A172 (cell line): ENCODE measurements at regions not wholly inside any gene's neighbourhood (a gene's known extent, or its start where the extent isn't known, plus 50 kb on each side); places are given as distances from the start of the nearest gene placed in this dataset.
A peak's percentile ranks its signal among the peaks of the same experiment; 100 is the strongest.
"Not testable (repeated sequence)": the region's sequence is repeated elsewhere in the genome, so short reads cannot be mapped to it uniquely, and the experiment has no call there.

Experiments used
- DNase-seq: peaks from one replicate; pipeline ENCODE4 v3.0.0-alpha.2; 2015; ENCODE audit warnings: low spot score

DNA sequence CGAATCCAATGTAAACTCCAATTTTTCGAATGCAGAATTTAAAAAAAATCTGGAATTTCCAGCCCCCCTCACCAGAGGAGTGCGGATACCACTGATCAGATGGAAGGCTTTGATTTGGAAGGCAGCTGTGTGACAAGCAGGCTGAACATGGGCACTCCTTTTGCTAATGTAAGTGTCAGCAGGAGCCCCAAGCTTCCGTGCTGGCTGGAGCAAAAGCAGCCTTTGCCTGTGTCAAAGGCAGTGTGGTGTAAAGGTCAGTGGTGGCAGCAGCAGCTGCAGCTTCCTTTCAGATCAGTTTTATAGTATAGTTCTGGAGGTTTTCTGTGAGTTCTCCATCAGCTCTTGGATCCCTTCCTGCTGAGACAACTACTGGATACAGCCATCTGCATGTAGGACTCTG is 259.9 kb downstream of the CTH start:
- no peak for DNase-seq

DNA sequence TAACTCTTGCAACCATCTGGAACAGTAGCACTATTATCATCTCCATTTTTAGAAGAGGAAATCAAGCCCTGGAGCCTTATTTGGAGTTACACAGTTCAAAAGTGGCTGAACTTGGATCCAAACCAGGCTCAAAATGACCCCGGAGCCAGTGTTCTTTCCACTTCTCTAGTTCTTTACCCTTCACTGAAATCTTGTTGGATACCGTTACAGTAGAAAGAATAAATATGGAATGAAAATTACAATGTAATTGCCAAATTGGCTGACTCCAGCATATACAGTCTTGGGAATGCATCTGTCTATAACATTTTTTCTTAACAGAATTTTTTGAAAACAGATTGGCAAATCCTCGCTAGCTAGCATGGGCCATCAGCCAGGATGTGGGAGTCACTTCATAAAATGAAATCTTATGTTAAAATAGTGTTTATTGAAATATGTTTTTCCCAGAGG is 261.4 kb downstream of the CTH start:
- DNase-seq = no peak

DNA sequence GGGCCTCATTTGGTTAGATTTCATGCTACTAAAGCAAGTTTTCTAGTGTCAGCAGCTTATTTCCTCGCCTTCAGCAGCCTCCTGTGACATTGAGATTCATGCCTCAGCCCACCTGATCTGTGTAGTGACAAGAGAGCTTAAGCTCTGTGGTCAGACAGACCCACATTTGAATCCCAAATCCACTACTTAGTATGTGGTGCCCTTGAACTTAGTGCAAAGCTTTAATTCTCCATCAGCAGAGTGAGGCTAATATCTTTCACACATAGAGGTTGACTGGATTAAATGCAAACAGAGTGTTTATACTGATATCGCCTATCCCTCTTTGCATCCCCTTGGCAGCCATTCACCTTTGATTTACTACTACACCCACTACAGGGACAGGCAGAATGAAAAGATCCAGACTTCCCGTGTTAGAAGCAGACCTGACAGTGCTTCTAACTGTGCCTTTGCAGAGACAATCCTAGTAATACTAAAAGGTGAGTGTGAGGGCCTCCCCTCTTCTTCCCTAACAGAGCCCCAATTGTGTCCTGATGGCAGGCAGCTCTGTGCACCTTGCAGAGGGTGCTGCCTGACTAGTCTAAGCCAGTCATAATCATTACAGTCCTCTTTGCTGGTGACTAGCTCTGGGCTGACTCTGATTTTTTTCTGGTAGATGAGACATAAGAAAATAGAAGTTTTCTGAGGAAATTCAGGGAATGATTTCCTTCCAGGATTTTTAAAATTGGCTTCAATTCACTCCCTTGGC is 264.0 kb downstream of the CTH start:
- DNase-seq = no peak

DNA sequence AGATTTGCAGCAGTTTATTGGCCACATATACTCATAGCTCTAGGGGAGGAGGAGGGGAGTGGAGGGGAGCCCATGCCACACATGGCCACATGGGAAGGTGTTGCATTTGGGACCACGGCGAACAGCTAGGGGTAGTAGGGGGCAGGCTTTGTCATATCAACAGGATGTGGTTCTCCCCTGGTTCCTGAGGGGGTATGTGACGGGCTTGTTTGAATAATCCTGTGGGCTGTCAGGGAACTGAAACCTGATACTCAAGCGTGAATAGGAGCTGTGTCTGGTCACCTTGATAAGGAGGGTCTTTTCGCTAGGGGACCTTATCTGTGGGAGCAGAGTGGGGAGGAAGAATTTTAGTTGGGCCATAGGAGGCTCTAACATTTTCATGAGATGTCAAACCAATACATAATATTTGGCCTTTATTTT is 264.7 kb downstream of the CTH start:
- no peak for DNase-seq

DNA sequence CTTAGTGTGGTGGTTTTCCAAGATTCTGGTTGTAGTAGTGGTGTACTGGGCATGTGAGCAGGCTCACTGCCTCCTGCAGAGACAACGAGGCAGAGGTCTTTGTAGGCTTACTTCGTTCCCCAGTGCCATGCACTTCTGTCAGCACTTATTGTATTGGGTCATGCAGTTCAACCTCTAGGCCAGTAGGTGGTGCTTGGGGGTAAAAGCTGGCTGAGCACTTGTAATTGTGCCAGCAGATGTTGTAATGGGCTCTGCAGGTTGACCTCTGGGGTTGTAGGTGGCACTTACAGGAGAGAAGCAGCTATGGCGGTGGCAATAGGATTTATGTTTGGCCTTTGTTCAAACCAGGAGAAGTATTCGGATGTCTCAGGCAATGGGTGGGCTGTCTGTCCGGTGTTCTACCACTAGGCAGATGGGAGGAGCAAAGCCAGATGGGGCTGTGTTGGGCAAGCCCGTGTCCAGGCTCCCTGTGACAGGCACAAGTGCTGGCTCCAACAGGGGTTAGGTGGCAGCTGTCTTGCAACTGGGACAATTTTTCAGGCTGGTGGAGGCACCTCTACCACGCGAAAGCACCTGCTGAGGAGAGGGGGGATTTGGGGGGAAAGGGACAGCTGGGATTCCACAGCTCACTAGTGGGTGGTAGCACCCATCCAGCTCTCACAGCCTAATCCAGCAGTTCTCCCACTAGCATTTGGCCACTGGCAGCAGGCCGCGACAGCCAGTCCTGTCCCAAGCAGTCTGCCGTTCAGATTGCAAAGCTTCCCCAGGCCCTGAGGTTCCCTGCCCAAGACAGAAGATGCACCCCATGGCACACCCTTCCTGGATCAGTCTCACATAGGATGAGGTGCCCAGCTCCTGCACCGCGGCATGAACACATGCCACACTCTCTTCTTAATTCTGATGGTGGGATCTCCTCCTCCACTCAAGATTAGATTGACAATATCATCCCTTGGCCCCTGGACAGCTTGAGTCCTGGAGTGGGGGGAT is 274.5 kb downstream of the CTH start:
- DNase-seq = peak; percentile 52

DNA sequence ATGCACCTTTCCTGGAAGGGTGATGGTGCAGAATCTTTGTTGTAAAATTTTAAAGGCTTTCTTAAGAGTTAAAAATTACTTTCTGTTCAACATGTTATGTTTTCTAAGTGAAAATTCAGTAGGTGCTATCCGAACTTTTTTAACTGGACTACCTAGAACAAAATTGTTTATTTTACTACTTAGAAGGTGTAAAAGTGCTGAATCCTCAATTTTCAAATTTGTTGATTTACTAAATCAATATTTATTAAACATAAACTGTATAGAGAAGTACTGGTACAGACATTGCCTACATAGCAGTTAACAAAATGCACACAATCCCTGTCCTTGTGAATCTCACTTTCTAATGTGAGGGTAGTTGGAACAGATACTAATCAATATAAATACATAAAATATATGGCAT is 277.5 kb downstream of the CTH start:
- no peak for DNase-seq

DNA sequence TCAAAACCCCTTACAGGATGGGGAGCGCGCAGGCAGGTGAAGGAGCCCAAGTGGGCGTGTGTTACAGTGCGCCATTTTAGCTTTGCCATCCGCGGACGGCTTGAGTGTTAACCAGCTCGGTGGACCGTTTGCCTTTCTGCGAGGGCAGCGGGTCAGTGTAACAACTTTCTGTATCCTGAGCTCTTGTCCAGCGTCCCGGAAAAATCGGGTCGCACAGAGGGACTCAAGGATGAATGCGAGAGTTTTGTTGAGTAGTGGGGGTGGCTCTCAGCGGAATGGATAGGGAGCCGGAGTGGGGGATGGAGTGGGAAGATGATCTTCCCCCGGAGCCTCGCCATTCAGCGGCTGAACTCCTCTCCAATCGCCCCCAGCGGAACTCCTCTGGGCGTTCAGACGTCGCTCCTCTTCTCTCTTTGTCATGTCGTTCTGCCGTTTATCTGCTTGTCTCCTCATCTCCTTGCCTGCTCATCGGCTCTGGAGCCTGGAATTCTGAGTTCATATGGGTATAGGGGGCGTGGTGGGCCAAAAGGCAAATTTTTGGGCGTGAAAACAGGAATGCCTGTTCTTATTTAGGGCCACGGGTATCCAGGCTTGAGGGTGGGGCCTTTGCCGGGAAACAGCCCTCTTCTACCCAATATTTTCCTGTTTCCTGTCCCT is 295.4 kb downstream of the CTH start:
- DNase-seq = no peak

DNA sequence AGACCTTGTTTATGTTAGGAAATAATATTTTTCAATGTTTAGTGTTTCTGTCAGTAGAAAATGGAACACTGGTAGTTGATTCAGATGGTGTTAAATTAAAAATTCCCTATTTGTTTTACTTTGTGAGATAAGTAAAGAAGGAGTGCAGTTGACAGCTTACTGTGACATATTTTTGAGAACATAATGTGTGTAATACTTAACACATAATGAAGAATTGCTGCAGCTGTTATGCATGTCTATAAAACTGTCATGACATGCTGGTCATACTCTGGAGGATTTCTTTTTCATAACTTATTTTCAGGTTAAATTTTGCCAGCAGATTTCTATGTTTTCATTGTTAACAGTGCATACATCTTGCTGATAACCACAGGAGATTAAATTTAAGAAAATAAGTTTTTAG is 296.1 kb downstream of the CTH start:
- DNase-seq = no peak

DNA sequence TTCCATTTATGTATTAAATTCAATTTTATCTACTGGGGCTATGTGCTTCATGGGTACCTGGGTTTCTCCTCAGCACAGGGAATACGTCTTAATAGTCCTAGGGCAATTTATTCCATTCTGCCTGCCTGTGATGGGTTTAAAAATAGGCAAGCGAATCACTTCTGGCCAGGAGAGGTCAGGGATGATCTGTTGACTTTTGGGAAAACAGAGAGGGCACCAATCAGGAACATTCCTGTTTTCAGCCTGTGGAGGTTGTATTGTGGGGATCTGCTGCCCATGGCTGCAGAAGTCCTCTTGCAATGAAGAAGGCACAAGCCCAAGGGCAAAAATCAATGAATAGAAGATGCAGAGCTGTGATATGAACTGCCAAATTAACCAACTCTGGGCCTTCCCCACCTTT is 303.1 kb downstream of the CTH start:
- no peak for DNase-seq

DNA sequence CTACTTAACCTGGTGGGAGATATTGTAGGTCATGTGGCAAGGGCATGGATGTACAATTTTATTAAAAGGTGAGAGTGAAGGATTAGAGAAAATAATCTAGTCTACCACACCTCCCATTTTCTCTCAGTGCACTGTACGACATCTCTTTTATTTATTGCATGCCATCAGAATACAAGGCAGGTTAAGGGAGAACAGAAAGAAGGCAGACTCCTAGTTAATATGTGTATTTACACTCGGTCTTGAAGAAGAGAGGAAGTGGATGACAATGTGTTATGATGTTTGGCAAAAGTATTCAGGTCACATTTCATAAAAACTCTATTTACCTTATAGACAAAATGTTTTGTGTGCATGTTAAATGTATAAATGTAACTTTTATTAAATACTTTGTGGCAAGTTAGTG is 306.1 kb downstream of the CTH start:
- DNase-seq = no peak

DNA sequence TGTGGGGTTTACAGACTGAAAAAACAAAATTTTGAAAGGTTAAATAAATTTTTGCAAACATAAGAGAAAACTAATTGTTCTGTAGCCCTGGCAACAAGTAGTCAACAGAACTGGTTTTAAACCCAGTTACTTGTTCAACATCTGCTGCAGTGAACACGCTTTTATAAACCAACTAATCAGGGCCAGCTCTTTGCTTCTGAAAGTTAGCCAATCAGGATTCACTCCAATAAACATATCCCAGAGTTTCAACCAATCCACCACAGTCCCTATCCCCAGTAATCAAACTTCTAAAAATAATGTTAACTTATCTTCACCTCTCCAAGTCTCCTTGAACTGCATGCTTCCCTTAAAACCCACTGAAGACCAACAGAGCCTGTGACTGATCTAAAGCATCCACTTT is 306.6 kb downstream of the CTH start:
- DNase-seq = no peak

DNA sequence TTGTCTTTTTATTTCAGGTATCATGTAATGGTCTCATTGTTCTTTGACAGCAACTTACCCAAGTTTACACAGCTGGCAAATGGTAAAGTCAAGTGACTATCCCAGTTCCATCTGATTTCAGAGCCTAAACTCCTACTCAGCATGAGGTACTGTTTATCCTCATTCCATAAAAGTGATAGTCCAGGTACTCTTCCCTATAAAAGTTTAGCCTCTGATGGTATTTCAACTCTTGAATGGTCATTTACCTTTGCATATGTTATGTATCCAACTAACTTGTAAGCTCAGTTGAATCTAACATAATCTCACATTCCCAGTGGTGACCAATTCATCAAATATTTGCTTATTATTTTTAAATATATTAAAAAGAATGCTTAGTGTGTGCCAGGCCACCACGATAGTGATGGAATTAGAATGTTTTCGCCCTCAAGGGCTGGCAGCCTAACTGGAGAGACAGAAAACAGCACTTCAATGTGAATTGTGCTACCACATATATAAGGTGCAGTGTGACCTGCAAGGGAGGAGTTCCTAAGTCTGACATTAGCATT is 307.1 kb downstream of the CTH start:
- DNase-seq = no peak

DNA sequence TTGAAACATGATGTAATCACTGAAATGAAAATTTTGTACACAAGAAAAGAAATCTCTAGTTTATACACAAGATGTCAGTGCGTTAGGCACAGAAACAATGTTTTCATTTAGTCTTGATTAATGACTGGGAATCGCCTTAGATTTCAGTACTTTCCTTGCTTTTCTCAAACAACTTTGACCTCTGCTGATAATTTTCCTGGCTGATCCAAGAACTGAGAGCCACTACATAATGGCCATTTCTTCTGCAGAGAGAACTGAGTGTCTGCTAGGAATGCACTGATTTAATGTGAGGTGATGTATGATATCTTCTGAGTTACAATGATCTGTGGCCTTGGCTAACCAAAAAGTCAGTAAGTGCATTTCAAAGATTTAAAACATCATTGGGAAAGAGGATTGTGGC is 308.1 kb downstream of the CTH start:
- DNase-seq = no peak

DNA sequence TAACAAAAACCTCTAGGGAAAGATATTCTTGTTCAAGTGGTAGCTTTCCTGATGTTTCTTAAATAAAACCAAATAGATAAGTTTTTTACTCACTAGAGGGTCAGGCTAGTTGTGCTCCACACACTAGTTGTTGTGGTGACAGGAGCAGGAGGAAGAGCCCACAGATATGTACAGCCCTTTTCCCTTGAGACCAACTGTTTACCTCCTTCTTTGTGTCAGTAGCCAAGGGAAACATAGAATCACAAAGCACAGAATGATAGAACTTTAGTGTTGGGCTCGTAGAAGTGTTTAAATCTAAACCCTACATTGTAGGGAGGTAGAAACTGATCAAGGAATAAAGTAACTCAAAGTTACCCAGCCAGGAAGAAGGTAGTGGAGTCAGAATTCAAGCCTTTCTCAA is 309.0 kb downstream of the CTH start:
- DNase-seq = no peak

DNA sequence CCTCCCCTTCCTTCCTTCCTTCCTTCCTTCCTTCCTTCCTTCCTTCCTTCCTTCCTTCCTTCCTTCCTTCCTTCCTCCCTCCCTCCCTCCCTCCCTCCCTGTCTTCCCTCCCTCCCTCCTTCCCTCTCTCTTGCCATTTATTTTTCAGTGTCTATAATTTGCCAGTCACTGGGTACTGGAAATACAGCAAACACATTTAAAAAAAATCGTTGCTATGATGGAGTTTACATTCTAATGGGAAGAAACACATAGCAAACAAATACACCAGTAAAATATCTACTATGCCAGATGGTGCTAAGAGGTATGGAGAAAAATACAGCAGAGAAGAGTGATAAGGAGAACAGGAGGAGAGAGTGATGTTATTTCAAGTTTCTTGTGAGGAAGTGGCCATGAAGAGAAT is 309.5 kb downstream of the CTH start:
- no peak for DNase-seq

DNA sequence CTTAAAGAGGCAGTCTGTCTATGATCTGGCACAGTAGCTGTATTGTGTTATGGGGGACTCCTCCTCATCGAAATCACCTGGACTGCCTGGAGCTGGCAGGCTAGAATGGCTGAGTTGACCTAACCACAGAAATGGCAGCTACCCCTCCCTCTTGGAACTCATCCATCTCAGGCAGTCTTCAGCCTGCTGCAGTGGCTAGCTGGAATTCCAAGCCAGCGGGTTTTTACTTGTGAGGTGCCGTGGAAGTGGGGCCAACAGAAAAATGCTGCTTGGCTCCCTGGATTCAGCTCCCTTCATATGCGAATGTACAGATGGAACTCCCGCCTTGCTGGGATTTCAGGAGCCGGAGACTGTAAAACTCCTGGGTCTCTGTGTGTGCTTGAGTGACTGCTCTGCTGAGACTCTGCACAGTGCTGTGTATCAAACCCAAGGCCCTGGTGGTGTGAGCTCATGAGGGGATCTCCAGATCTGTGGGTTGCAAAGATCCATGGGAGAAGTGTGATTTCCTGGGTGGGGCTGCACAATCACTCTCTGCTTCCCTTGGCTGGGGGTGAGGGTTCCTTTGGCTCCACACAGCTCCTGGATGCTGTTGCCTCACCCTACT is 316.9 kb downstream of the CTH start:
- peak; percentile 17 for DNase-seq

DNA sequence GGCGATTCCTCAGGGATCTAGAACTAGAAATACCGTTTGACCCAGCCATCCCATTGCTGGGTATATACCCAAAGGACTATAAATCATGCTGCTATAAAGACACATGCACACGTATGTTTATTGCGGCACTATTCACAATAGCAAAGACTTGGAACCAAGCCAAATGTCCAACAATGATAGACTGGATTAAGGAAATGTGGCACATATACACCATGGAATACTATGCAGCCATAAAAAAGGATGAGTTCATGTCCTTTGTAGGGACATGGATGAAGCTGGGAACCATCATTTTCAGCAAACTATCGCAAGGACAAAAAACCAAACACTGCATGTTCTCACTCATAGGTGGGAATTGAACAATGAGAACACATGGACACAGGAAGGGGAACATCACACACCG is 311.1 kb downstream of the PTGER3 start:
- DNase-seq = not testable (repeated sequence)

DNA sequence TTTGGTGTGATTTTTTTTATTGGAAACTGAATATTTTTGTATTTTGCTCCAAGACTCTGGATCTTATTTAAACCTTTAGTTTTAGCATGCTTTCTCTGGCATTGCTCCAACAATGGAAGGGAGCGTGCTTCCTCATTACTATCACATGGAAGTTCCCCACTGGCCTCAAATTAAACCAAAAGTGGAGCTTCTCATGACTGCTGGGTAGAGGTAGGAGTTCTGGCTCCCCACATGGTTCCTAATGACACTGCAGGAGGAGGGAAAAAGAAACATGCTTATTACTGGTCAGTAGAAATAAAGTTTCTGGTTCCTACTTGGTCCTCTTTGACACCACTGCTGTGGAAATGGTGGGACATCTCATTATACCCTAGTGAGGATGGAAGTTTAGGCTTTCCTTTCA is 310.5 kb downstream of the PTGER3 start:
- no peak for DNase-seq

DNA sequence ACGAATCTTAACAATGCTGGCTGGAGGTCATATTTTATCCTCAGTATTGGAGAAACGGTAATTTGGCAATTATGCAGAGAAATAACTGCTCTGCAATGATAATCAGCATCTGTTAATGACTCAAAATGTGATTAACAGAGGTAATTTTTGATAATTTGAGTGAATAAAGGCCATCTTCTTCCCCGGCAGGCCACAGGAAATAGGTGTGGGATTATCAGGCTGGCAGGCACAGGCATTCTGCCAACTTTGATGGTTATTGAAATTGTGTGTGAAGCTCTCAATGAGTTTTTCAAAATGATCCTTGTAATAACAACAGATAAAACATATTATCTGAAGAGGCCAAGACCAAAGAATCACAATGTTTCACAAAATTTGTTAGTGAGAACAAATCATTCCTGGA is 309.0 kb downstream of the PTGER3 start:
- DNase-seq = no peak

DNA sequence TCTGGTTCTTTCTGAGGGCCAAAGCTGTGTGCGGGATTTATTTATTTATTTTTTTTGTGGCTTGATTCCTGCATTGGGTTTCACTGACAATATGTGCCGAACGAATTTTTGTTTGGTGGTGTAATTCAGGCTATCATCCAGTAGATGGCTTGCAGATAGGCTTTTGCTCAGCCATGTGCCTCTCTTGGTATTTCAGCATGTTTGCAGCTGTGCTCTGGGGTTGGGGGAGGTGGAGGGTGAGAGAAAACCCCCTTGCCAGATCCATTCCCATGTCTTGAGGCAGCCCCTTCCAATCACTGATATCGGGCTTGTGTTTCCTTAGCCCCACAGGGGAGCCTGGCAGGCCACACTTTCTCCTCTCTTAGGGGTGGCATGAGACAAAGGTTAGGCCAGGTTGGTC is 302.4 kb downstream of the PTGER3 start:
- no peak for DNase-seq

DNA sequence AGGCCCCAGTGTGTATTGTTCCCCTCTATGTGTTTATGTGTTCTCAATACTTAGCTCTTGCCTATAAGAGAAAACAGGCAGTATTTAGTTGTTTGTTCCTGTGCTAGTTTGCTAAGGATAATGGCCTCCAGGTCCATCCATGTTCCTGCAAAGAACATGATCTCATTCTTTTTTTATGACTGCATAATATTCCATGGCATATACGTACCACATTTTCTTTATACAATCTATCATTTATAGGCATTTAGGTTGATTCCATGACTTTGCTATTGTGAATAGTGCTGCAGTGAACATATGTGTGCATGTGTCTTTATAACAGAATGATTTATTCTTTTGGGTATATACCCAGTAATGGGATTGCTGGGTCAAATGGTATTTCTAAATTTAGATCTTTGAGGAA is 301.6 kb downstream of the PTGER3 start:
- not testable (repeated sequence) for DNase-seq

DNA sequence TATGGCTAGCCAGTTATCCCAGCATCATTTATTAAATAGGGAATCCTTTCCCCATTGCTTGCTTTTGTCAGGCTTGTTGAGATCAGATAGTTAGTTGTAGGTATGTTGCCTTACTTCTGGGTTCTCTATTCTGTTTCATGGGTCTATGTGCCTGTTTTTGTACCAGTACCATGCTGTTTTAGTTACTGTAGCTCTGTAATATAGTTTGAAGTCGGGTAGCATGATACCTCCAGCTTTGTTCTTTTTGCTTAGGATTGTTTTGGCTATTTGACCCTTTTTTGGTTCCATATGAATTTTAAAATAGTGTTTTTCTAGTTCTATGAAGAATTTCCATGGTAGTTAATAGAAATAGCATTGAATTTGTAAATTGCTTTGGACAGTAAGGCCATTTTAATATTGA is 300.5 kb downstream of the PTGER3 start:
- DNase-seq = not testable (repeated sequence)
